ENCODE measurements at regions not wholly inside any gene's neighbourhood (a gene's known extent, or its start where the extent isn't known, plus 50 kb on each side); places are given as distances from the start of the nearest gene placed in this dataset.

DNA sequence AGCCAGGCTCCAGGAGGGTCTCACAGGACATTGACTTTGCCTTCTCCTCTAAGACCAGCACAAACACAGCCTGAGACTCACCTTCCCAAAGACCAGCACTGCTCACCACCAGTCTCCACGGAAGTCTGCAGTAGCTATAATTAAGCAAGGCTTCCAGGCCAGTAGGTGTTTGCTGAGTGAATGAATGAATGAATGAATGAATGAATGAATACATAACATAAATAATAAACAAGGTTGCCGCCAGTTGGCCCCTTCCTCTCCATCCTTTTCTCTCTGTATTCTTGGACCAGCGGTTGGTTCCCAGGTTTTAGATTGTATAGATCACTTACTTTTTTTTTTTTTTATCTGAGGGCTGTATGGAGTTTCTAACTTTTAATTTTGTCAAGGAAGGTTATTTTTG is 222.4 kb upstream of the ID2 start:
- TF ChIP-seq CTCF (IDR thresholded peaks at IDR 0.05) (no peak), POLR2A (IDR thresholded peaks at IDR 0.05) (no peak)

Measured in heart left ventricle (tissue), 13 donors.